ENCODE measurements at regions not wholly inside any gene's neighbourhood (a gene's known extent, or its start where the extent isn't known, plus 50 kb on each side); places are given as distances from the start of the nearest gene placed in this dataset.

DNA sequence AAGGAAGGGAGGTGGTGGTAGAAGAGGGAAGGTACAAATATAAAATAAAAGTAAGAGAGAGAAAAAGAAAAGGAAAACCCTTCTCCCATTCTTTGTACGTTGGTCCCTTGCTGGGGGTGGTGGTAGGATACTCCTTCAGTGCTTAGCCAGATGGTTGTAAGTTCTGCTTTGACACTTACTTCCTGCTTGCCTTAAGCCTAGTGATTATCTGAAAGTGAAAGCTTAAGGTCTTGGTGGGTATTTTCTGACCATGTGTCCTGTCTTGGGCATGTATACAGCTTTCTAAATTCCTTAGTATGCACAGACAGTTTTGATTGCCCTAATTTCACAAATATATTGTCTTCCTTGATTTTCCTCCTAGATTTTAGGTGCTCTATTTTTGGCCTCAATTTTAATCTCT, 314.8 kb downstream of the PCDH17 start:
- H3K36me3 ChIP-seq (ENCODE audit: low read depth, low read length) = no peaks in the 10 kb centered on the region
- H3K9ac ChIP-seq (ENCODE audit: low read length) = no peak overlapping the region
- H3K4me3 ChIP-seq (ENCODE audit: low read length) = no peak overlapping the region
- no peak overlapping the region for H3K4me2 ChIP-seq (ENCODE audit: low read length)
- intact Hi-C loops (cut with micrococcal nuclease) = no loop called here
- H3K4me1 ChIP-seq (ENCODE audit: insufficient read depth, low read length) = no peaks in the 10 kb centered on the region
- no peaks in the 10 kb centered on the region for H3F3A ChIP-seq (ENCODE audit: low read length, unreplicated experiment)
- POLR2A ChIA-PET (ENCODE audit: unreplicated experiment) = no interaction called here
- no peaks in the 10 kb centered on the region for H3K79me2 ChIP-seq (ENCODE audit: low read length)
- no peaks in the 10 kb centered on the region for H3K9me3 ChIP-seq (ENCODE audit: low read length)
- DNase-seq (no peak), ATAC-seq (no peak)
- H2AFZ ChIP-seq (ENCODE audit: low read length) = no peak overlapping the region
- no peak overlapping the region for H3K27ac ChIP-seq (ENCODE audit: low read length)
- BruUV-seq (replicated peaks) = no TSS peak
- H3K9me2 ChIP-seq (replicated peaks; ENCODE audit: low read length) = no peaks in the 10 kb centered on the region
- no peaks in the 10 kb centered on the region for H4K20me1 ChIP-seq (ENCODE audit: low read length)
- CTCF ChIA-PET = no interaction called here
- TF ChIP-seq EZH2 (IDR thresholded peaks at IDR 0.05; ENCODE audit: low read length, unreplicated experiment) (no peak), EZH2phosphoT487 (IDR thresholded peaks at IDR 0.05; ENCODE audit: borderline replicate concordance, low read length) (no peak)
- TF ChIP-seq, protein P1, sequence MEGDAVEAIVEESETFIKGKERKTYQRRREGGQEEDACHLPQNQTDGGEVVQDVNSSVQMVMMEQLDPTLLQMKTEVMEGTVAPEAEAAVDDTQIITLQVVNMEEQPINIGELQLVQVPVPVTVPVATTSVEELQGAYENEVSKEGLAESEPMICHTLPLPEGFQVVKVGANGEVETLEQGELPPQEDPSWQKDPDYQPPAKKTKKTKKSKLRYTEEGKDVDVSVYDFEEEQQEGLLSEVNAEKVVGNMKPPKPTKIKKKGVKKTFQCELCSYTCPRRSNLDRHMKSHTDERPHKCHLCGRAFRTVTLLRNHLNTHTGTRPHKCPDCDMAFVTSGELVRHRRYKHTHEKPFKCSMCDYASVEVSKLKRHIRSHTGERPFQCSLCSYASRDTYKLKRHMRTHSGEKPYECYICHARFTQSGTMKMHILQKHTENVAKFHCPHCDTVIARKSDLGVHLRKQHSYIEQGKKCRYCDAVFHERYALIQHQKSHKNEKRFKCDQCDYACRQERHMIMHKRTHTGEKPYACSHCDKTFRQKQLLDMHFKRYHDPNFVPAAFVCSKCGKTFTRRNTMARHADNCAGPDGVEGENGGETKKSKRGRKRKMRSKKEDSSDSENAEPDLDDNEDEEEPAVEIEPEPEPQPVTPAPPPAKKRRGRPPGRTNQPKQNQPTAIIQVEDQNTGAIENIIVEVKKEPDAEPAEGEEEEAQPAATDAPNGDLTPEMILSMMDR (conservative IDR thresholded peaks at IDR 0.05; ENCODE audit: low read depth, low read length) = no peak
- H3K27me3 ChIP-seq (ENCODE audit: low read length) = no peaks in the 10 kb centered on the region

DNA sequence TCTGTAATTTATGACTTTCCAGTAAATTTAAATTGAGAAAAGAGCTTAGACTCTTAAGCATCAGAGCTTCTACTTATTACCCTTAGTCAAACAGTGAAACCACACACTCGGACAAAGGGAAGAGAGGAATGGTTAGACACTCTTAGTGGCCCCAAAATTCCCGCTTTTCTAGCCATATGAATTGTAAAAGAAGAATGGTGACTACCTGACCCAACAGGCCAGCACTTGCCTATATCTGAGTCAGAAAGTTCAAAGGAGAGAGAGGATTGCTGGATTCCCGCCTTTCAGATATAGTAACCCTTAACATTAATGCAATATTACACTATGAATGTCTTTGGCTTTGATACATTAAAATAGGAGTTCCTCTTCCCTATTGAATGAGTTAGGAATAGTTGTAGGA, 317.3 kb downstream of the PCDH17 start:
- Histone ChIP-seq H3K79me2 (ENCODE audit: low read length) (no peaks in the 10 kb centered on the region), H3K9me2 (replicated peaks; ENCODE audit: low read length) (no peaks in the 10 kb centered on the region), H3K4me2 (ENCODE audit: low read length) (no peak overlapping the region), H2AFZ (ENCODE audit: low read length) (no peak overlapping the region), H3K36me3 (ENCODE audit: low read depth, low read length) (no peaks in the 10 kb centered on the region), H3K27me3 (ENCODE audit: low read length) (no peaks in the 10 kb centered on the region), H3K4me3 (ENCODE audit: low read length) (no peak overlapping the region), H3K4me1 (ENCODE audit: insufficient read depth, low read length) (no peaks in the 10 kb centered on the region), H3K9me3 (ENCODE audit: low read length) (no peaks in the 10 kb centered on the region), H3K27ac (ENCODE audit: low read length) (no peak overlapping the region), H3F3A (ENCODE audit: low read length, unreplicated experiment) (no peaks in the 10 kb centered on the region), H3K9ac (ENCODE audit: low read length) (no peak overlapping the region), H4K20me1 (ENCODE audit: low read length) (no peaks in the 10 kb centered on the region)
- ATAC-seq = no peak
- intact Hi-C loops (cut with micrococcal nuclease) = no loop called here
- DNase-seq = no peak
- TF ChIP-seq, protein P1 (conservative IDR thresholded peaks at IDR 0.05; ENCODE audit: low read depth, low read length) = no peak
- no peak for TF ChIP-seq EZH2phosphoT487 (IDR thresholded peaks at IDR 0.05; ENCODE audit: borderline replicate concordance, low read length)
- TF ChIP-seq EZH2 (IDR thresholded peaks at IDR 0.05; ENCODE audit: low read length, unreplicated experiment) = no peak
- POLR2A ChIA-PET (ENCODE audit: unreplicated experiment) = no interaction called here
- CTCF ChIA-PET = no interaction called here
- no TSS peak for BruUV-seq (replicated peaks)

DNA sequence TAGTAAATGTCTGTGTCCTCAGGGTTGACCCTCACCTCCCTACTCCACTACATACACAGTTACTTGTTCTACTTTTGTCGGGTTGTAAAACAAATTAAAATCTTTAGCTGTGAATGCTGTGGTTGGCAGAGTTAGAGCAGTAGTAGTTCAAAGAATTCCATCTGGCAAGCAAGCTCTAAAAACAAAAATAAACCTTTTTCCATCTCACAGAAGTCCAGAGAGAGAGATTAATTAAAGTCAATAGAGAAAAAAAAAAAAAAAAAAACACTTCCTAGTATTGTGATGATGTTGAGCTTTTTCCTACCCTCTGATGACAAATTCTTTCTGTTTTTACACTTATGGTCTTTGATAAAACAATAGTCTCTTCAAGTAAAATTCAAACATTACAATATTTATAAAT, 338.4 kb downstream of the PCDH17 start:
- no peaks in the 10 kb centered on the region for H3K27me3 ChIP-seq (ENCODE audit: low read length)
- ATAC-seq = no peak
- no TSS peak for BruUV-seq (replicated peaks)
- ChIA-PET CTCF (no interaction called here), POLR2A (ENCODE audit: unreplicated experiment) (no interaction called here)
- no peak overlapping the region for H2AFZ ChIP-seq (ENCODE audit: low read length)
- no peaks in the 10 kb centered on the region for H3F3A ChIP-seq (ENCODE audit: low read length, unreplicated experiment)
- no peaks in the 10 kb centered on the region for H3K79me2 ChIP-seq (ENCODE audit: low read length)
- TF ChIP-seq EZH2phosphoT487 (IDR thresholded peaks at IDR 0.05; ENCODE audit: borderline replicate concordance, low read length) = no peak
- TF ChIP-seq, protein P1 (conservative IDR thresholded peaks at IDR 0.05; ENCODE audit: low read depth, low read length) = no peak
- no peak for TF ChIP-seq EZH2 (IDR thresholded peaks at IDR 0.05; ENCODE audit: low read length, unreplicated experiment)
- DNase-seq = no peak
- H3K9me3 ChIP-seq (ENCODE audit: low read length) = no peaks in the 10 kb centered on the region
- no peaks in the 10 kb centered on the region for H3K36me3 ChIP-seq (ENCODE audit: low read depth, low read length)
- intact Hi-C loops (cut with micrococcal nuclease) = no loop called here
- H3K9ac ChIP-seq (ENCODE audit: low read length) = no peak overlapping the region
- H3K4me1 ChIP-seq (ENCODE audit: insufficient read depth, low read length) = no peaks in the 10 kb centered on the region
- H4K20me1 ChIP-seq (ENCODE audit: low read length) = no peaks in the 10 kb centered on the region
- no peak overlapping the region for H3K27ac ChIP-seq (ENCODE audit: low read length)
- H3K4me3 ChIP-seq (ENCODE audit: low read length) = no peak overlapping the region
- no peaks in the 10 kb centered on the region for H3K9me2 ChIP-seq (replicated peaks; ENCODE audit: low read length)
- H3K4me2 ChIP-seq (ENCODE audit: low read length) = no peak overlapping the region
